GM12865 (cell line): ENCODE measurements at regions not wholly inside any gene's neighbourhood (a gene's known extent, or its start where the extent isn't known, plus 50 kb on each side); places are given as distances from the start of the nearest gene placed in this dataset.
A peak's percentile ranks its signal among the peaks of the same experiment; 100 is the strongest.

Experiments used
- DNase-seq: peaks from one replicate; pipeline ENCODE4 v3.0.0; 2010; ENCODE audit warnings: low read depth
- H3K4me3 ChIP-seq: 2 replicates; pipeline ENCODE4 v1.5.1; 2011; ENCODE audit warnings: mild to moderate bottlenecking, low read depth, low read length, control low read depth
- CTCF ChIP-seq: IDR thresholded peaks from 2 replicates; pipeline ENCODE4 v1.5.1; 2011; ENCODE audit warnings: low read length, control low read depth, low read depth, inconsistent platforms; ENCODE audit not compliant: insufficient read depth; ENCODE audit errors: missing control alignments

DNA sequence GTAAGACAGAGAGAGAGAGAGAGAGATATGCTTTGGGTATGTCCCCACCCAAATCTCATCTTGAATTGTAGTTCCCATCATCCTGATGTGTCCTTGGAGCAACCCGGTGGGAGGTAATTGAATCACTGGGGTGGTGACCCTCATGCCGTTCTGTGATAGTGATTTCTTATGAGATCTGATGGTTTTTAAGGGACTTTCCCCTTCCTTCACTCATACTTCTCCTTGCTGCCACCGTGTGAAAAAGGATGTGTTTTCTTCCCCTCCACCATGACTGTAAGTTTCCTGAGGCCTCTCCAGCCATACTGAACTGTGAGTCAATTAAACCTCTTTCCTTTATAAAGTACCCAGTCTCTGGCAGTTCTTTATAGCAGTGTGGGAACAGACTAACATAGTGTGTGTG lies 60.3 kb downstream of the EOMES start:
- H3K4me3 ChIP-seq = no peak overlapping the region
- DNase-seq = no peak
- no peak for TF ChIP-seq CTCF

GRCh38 chr3:27659279-27660021 lies 62.7 kb downstream of the EOMES start:
- DNase-seq = peak; percentile 53
- H3K4me3 ChIP-seq = no peak overlapping the region
- peak; percentile 83 for TF ChIP-seq CTCF

DNA sequence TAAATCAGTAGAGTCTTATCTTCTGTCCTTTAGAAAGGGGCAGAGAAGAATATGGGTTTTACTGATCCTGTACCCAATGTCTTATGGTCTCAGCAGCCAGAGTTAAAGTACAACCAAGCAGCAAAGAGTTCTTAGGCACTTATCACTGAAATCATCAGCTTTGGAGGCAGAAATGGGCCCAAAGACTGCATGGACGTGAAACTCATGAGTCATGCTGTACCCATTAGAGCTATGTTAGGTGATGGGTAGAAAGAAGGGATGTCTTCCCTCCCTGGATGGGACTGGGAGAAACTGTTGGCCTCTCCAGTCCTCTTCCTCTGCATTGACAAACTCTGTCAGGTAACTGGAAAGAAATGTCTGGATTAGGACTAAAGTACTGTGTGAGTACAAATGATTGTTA lies 63.4 kb downstream of the EOMES start:
- no peak for DNase-seq
- H3K4me3 ChIP-seq = no peak overlapping the region
- no peak for TF ChIP-seq CTCF

DNA sequence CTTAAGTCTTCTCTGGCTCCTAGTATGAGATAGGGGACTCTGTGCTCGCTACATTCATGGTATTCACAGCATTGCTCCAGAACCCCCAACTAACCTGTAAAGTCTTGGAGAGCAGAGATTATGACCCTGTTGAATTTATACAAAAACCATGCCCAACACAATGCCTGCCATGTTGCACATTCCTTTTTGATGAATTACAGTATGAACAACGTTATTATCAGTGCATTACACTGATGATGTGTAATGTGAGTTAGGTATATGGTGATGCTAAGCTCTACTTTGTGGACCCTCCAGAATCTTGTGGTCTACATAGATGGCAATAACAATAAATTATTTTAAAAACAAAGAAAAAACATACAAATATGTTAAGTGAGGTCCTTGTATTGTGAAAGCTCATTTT lies 64.3 kb downstream of the EOMES start:
- no peak for DNase-seq
- H3K4me3 ChIP-seq = no peak overlapping the region
- TF ChIP-seq CTCF = no peak

DNA sequence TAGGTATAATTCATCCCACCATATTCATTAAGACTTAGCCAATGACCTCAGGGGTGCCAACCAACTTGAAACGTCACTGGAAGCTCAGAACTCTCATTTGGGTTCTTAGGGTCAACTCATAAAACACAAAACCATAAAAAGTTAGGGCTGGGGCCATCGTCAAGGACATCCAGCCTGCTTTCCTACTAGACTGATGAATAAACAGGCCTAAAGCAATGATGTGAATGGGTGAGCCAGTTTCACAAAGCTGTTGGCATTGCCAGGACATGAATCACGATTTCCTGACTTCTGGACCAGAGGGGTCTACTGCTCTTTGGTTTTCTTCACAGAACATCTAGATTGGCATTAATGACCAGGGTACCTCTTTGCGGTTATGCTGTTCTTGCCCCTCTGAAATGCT lies 64.7 kb downstream of the EOMES start:
- no peak overlapping the region for H3K4me3 ChIP-seq
- TF ChIP-seq CTCF = no peak
- DNase-seq = no peak

- DNase-seq = no peak
- TF ChIP-seq CTCF = no peak
- H3K4me3 ChIP-seq = no peak overlapping the region
Measured at GRCh38 chr3:27656790-27657189, 65.3 kb downstream of the EOMES start.

DNA sequence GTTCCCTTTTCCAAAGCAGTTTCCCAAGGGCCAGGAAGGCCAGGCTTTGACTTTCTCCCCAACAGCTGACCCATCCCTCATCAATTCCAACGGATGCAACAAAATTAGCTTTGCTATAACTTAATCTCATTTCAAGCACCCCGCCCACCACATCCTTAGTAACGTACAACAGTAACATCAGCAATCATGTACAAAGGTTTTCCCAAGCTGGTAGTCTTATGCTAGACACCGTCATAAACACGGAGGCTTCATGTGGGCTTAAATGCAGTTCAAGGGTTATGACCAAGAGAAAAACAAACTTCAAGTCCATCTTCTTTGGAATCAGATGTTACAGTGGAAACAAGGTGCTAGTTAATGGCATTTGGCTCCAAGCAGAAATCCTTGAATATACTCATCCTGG lies 66.6 kb downstream of the EOMES start:
- no peak for DNase-seq
- H3K4me3 ChIP-seq = no peak overlapping the region
- no peak for TF ChIP-seq CTCF
